Upper lobe of left lung (tissue), 6 donors: ENCODE measurements at regions not wholly inside any gene's neighbourhood (a gene's known extent, or its start where the extent isn't known, plus 50 kb on each side); places are given as distances from the start of the nearest gene placed in this dataset.

Source experiments
- ATAC-seq, 2 donors: fragments of 200-7000 bp; cut with Tn5 transposase; one replicate each; pipeline ENCODE4 v1.9.1; 2022; ENCODE audit warnings: mild to moderate bottlenecking in 2 of 2, moderate library complexity in 2 of 2; ENCODE audit not compliant: low FRiP score in 2 of 2
- DNase-seq, 2 donors: peaks; one replicate each; pipeline ENCODE4 v3.0.0-alpha.2; 2019 to 2020
- H3K27ac ChIP-seq, 4 donors: fragments of 200-600 bp; sonication (generic); one replicate each; pipeline ENCODE4 v1.5.1; 2016 to 2019
- H3K27me3 ChIP-seq, 4 donors: fragments of 200-600 bp; sonication (generic); one replicate each; pipeline ENCODE4 v1.5.1; 2017 to 2019
- H3K36me3 ChIP-seq, 4 donors: fragments of 200-600 bp; sonication (generic); one replicate each; pipeline ENCODE4 v1.5.1; 2016 to 2019
- H3K4me1 ChIP-seq, 4 donors: fragments of 200-600 bp; sonication (generic); one replicate each; pipeline ENCODE4 v1.5.1; 2018 to 2019
- H3K4me3 ChIP-seq, 4 donors: fragments of 200-600 bp; sonication (generic); one replicate each; pipeline ENCODE4 v1.5.1; 2017 to 2019; ENCODE audit warnings: mild to moderate bottlenecking in 2 of 4, moderate library complexity in 1 of 4
- H3K9me3 ChIP-seq, 4 donors: fragments of 200-600 bp; sonication (generic); one replicate each; pipeline ENCODE4 v1.5.1; 2018 to 2019
- CTCF ChIP-seq, 6 experiments: fragments of 450-650 bp in 4 of 6; fragments of 200-600 bp in 2 of 6; sonication (generic) in 2 of 6; IDR thresholded peaks; one replicate each; pipeline ENCODE4 v1.5.1; 2016 to 2019; ENCODE audit warnings: antibody characterized with exemption in 6 of 6
- EP300 ChIP-seq, 4 donors: sonication (generic); formaldehyde crosslinking; IDR thresholded peaks; one replicate each; pipeline ENCODE4 v1.5.1; 2017; ENCODE audit warnings: antibody characterized with exemption in 4 of 4, control low read depth in 2 of 4
- POLR2A ChIP-seq, 4 donors: fragments of 450-650 bp; IDR thresholded peaks; one replicate each; pipeline ENCODE4 v1.5.1; 2016 to 2017; ENCODE audit warnings: antibody characterized with exemption in 4 of 4, mild to moderate bottlenecking in 2 of 4
- POLR2AphosphoS5 ChIP-seq, 2 donors: sonication (generic); formaldehyde crosslinking; IDR thresholded peaks; one replicate each; pipeline ENCODE4 v1.5.1; 2017; ENCODE audit warnings: antibody characterized with exemption in 2 of 2
- WGBS, 2 donors: methylation state at CpG; one replicate each; pipeline ENCODE4 v1.1.5; 2017 to 2018; 5-methylcytosine and 5-hydroxymethylcytosine counted together
- donor health status: DM: no; HTN: no; CAD: no; lungs with moderate emphysema.
- donor health status: DM: no; HTN: yes; CAD: no; lungs with severe emphysema.

GRCh38 chr13:104289400-104289799, 1223.2 kb upstream of the SLC10A2 start:
- whole genome bisulfite sequencing, 2 donors, result 54% methylated on average over 3 of the region's 3 CpGs
- no peak for ATAC-seq

GRCh38 chr13:104288496-104288895, 1222.3 kb upstream of the SLC10A2 start:
- TF ChIP-seq CTCF (IDR thresholded peaks at IDR 0.05) (no peak), POLR2A (IDR thresholded peaks at IDR 0.05) (no peak), POLR2AphosphoS5 (IDR thresholded peaks at IDR 0.05) (no peak), EP300 (IDR thresholded peaks at IDR 0.05) (no peak)

More at GRCh38 chr13:104289400-104289799, 1223.2 kb upstream of the SLC10A2 start:
- no peaks in the 10 kb centered on the region for H3K9me3 ChIP-seq
- DNase-seq, result no peak
- H3K27me3 ChIP-seq, result no peaks in the 10 kb centered on the region
- H3K4me3 ChIP-seq, result no peak overlapping the region
- no peak for TF ChIP-seq CTCF (IDR thresholded peaks at IDR 0.05)
- TF ChIP-seq POLR2A (IDR thresholded peaks at IDR 0.05), result no peak
- no peak for TF ChIP-seq EP300 (IDR thresholded peaks at IDR 0.05)
- TF ChIP-seq POLR2AphosphoS5 (IDR thresholded peaks at IDR 0.05), result no peak
- no peaks in the 10 kb centered on the region for H3K4me1 ChIP-seq
- H3K36me3 ChIP-seq, result no peaks in the 10 kb centered on the region
- H3K27ac ChIP-seq, result no peak overlapping the region

GRCh38 chr13:104286566-104287290, 1220.5 kb upstream of the SLC10A2 start:
- no peak overlapping the region for H3K4me3 ChIP-seq

More at GRCh38 chr13:104288496-104288895, 1222.3 kb upstream of the SLC10A2 start:
- no peaks in the 10 kb centered on the region for H3K36me3 ChIP-seq
- no peak overlapping the region for H3K27ac ChIP-seq
- no peaks in the 10 kb centered on the region for H3K27me3 ChIP-seq
- no peak for DNase-seq
- ATAC-seq, result no peak
- WGBS, 2 donors, result 92 to 94% methylated on average over 5 of the region's 5 CpGs
- no peak overlapping the region for H3K4me3 ChIP-seq
- no peaks in the 10 kb centered on the region for H3K9me3 ChIP-seq
- no peaks in the 10 kb centered on the region for H3K4me1 ChIP-seq

GRCh38 chr13:104281910-104282309, 1215.7 kb upstream of the SLC10A2 start:
- H3K4me3 ChIP-seq, result no peak overlapping the region
- H3K4me1 ChIP-seq, result no peaks in the 10 kb centered on the region
- no peaks in the 10 kb centered on the region for H3K9me3 ChIP-seq
- no peak overlapping the region for H3K27ac ChIP-seq
- no peaks in the 10 kb centered on the region for H3K27me3 ChIP-seq
- 69 to 88% methylated on average over 4 of the region's 4 CpGs for WGBS, 2 donors
- no peaks in the 10 kb centered on the region for H3K36me3 ChIP-seq
- DNase-seq (no peak), ATAC-seq (no peak)
- no peak for TF ChIP-seq POLR2A (IDR thresholded peaks at IDR 0.05)
- no peak for TF ChIP-seq EP300 (IDR thresholded peaks at IDR 0.05)

More at GRCh38 chr13:104286566-104287290, 1220.5 kb upstream of the SLC10A2 start:
- no peaks in the 10 kb centered on the region for H3K4me1 ChIP-seq
- no peaks in the 10 kb centered on the region for H3K36me3 ChIP-seq
- WGBS, 2 donors, result 32 to 38% methylated on average over 4 of the region's 4 CpGs
- no peak for TF ChIP-seq POLR2A (IDR thresholded peaks at IDR 0.05)
- no peak for TF ChIP-seq EP300 (IDR thresholded peaks at IDR 0.05)
- TF ChIP-seq CTCF (IDR thresholded peaks at IDR 0.05), result no peak
- TF ChIP-seq POLR2AphosphoS5 (IDR thresholded peaks at IDR 0.05), result no peak
- ATAC-seq (no peak), DNase-seq (no peak)
- H3K27ac ChIP-seq, result no peak overlapping the region
- no peaks in the 10 kb centered on the region for H3K27me3 ChIP-seq
- no peaks in the 10 kb centered on the region for H3K9me3 ChIP-seq

GRCh38 chr13:104270731-104271130, 1204.5 kb upstream of the SLC10A2 start:
- no peaks in the 10 kb centered on the region for H3K9me3 ChIP-seq
- TF ChIP-seq POLR2AphosphoS5 (IDR thresholded peaks at IDR 0.05) (no peak), POLR2A (IDR thresholded peaks at IDR 0.05) (no peak), EP300 (IDR thresholded peaks at IDR 0.05) (no peak), CTCF (IDR thresholded peaks at IDR 0.05) (no peak)
- H3K36me3 ChIP-seq, result no peaks in the 10 kb centered on the region
- H3K27me3 ChIP-seq, result no peaks in the 10 kb centered on the region
- no peaks in the 10 kb centered on the region for H3K4me1 ChIP-seq
- 76 to 88% methylated on average over 3 of the region's 3 CpGs for WGBS, 2 donors
- H3K4me3 ChIP-seq, result no peak overlapping the region
- ATAC-seq (no peak), DNase-seq (no peak)
- H3K27ac ChIP-seq, result no peak overlapping the region
